Umbilical cord (tissue), 1 donor: ENCODE measurements at regions not wholly inside any gene's neighbourhood (a gene's known extent, or its start where the extent isn't known, plus 50 kb on each side); places are given as distances from the start of the nearest gene placed in this dataset.
"Not testable (repeated sequence)": the region's sequence is repeated elsewhere in the genome, so short reads cannot be mapped to it uniquely, and the experiment has no call there.

Source experiments
- DNase-seq: peaks from one replicate; pipeline ENCODE4 v3.0.0-alpha.2; 2015; ENCODE audit warnings: low spot score

DNA sequence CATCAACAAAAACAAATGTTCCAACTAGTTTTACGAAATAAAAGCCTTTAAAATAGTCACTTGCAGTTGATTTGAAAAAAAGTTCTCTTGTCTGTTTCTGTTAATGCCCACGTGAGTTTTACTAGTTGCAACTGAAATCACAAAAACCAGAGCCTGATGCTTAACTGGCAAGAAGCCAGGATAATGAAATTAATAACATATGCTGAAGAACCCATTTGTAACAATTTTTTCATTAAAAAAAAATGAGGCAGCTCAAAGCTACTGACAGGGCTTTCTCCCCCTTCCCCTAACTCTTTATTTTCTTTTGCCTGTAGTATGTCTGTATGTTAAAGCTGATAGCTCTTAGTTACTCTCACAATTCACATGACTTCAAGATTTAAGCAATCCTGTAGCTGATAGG is 132.7 kb upstream of the EYA4 start:
- DNase-seq, result peak; percentile 4

DNA sequence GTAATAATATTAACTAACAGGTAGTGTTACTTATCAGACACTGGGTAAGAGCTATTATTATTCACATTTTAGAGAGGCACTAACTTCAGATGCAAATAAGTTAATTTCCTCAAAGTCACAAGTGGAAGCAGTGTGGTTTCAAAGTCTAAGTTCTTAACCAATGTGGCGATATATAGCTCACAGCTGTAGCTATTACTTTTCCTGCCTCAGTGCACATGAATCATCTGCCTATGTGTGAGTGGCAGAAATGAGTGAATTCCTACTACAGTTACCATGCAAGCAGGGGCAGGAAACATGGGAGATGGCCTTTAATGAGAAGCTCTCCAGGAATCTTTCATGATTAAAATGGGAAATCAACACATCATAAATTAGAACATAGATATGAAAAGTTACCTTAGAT is 126.2 kb upstream of the EYA4 start:
- DNase-seq, result no peak

DNA sequence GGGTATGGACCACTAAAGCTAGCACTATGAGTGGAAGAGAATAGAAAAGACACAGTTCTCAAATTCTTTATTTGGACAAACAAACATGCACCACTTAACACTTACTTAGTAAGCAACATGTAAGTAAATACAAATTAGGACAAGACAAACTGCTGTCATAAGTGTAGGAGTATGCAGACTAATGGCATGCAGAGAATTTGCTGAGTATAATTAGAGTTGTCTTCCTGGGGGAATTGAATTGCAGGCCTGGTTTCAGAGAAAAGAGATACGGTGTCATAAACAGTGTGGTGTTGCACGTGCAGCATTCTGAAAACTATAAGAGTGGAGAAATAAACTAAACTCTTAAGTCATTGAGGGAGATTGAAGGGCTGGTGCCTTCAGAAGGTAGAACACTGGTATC is 125.2 kb upstream of the EYA4 start:
- DNase-seq, result no peak

DNA sequence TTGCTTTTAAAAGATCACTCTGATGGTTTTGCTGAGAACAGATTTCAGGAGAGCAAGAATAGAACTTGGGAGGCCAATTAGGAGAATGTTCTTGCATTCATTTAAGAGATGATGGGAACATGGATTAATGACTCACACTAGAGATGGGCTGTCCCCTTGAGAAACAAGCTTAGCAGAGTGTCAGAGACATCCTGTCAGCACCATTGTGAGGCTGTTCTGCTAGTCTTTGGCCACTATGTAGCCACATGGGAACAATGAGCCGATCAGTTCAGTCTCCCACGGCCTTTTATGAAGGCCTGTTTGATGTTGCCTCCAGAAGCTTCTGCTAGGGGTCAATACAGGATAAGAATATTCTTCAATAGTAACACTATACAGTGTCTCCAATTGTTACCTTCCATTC is 113.0 kb upstream of the EYA4 start:
- no peak for DNase-seq

DNA sequence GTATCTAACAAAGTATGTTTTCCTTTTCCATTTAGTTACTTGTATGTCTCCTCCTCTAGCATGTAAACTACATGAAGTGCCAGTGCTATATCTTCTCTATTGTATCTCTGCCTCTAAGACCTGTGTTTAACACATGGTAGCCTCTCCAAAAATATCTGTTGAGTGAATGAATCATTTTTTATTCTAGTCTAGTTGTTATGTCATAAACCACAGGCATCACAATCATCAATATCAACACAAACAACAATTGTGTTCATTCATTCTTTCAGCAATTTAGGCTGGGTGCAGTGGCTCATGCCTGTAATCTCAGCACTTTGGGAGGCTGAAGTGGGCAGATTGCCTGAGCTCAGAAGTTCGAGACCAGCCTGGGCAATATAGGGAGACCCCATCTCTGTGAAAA is 111.6 kb upstream of the EYA4 start:
- no peak for DNase-seq

DNA sequence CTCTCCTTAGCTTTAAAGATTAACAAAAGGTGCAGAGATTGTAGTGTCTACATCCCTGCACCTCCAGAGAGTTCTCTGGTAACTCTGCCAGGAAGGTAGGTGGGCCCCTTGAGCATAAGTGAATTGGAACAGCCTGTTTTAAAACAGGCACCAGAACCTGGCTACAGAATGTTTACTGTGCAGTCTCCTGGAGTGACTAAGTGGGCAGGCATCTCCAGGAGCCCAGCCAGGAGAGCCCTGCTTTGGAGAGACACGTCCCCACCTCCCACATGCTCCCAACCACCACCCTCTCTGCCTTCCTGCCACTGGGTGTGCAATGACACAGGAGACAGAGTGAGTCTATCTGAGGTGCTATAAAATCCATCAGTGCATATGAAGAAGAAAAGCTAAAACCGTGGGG is 110.3 kb upstream of the EYA4 start:
- no peak for DNase-seq

DNA sequence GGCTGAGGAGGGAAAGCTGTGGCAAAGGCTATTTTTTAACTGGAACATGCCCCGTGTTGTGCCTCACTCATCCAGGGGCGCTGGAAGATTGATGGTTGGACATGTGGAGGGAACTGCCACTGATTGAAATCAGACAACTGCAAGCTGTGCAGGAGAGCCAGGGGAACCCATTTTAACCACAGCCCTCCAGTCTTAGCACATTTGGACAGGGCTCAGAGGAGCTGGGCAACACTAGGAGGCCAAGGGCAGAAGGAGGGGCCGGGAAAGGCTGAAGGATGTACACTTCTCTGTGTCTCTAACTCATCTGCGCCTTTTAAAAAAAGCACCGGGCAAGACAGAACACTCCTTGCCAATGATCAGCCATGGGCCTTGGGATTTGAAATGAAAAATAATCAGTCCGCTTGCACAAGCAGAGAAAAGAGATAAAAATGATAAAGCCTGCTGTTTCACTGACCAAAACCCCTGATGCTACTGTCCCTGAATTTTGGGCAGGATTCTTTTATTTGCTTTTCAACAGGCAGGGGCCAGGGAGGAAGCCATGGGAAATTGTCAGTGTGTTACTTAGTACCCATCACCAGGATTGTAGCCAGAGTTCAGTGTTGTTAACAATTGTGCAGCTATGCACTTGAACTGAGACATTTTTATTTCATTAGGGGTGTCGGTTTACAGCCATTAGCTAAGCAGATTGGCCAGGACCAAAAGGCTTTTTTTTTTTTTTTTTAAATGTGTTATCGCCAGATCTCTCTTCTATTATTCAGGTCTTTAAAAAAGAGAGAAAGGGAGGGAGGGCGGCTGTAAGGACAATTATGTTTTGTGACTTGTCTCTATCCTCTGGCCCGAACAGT is 109.3 kb upstream of the EYA4 start:
- DNase-seq, result peak; percentile 13

DNA sequence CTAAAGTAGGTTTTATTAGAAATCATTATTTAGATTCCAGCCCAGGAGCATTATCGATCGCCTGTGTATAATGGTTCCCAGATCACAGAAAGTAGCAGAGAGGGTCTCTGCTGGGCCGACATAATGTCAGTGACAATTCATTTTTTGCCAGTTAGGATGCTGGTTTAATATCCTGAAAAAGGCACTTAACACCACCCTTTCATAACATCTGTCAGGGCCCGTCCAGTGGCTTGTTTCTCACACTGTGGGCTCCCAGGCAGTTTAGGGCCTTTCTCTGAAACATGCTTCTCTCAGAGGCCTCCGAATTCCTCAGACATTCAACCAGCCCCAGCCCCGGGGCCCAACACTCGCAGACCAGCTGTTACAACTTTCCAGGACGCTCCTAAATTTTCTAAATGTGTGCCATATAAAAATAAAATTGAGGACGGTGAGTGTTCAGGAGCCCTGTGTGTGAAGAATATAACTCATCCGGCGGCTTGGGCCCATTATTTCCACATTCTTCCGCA is 108.6 kb upstream of the EYA4 start:
- DNase-seq, result no peak

DNA sequence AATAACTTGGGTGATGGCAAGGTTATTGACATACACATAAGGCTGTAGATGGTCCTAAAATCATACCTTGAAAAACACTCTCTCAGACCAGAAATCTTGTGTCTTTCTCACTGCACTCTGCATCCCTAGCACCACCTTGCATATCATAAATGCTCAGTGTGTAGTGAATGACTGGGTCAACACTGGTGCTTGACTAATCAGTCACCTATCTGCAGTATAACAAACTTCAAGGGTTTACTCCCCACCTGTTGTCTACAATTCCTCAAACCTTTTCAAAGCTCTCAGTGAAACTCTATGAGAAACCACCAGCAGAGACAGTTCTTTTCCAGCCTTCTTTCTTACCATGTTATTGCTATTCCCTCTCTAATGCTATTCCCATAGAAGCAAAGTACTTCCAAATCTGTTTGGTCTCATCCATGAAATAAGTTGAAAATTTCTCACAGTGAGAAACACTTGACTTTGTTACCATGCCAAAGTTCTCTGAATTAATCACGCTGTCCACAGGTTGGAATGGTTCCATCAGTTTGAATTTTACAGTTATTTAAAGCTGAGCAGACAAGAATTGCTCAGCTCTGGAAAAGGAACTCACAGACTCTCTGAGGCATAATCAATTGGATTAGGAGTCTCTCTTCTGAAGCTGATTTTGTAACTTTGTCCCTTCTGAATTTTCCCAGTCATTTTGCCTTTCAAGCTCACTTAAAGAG is 104.8 kb upstream of the EYA4 start:
- no peak for DNase-seq

DNA sequence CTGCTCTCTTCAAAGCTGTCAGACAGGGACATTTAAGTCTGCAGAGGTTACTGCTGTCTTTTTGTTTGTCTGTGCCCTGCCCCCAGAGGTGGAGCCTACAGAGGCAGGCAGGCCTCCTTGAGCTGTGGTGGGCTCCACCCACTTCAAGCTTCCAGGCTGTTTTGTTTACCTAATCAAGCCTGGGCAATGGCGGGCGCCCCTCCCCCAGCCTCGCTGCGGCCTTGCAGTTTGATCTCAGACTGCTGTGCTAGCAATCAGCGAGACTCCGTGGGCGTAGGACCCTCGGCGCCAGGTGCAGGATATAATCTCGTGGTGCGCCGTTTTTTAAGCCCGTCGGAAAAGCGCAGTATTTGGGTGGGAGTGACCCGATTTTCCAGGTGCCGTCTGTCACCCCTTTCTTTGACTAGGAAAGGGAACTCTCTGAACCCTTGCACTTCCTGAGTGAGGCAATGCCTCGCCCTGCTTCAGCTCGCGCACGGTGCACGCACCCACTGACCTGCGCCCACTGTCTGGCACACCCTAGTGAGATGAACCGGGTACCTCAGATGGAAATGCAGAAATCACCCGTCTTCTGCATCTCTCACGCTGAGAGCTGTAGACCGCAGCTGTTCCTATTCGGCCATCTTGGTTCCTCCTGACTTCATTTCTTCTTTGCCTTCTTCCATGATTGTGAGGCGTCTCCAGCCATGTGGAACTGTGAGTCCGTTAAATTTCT is 93.5 kb upstream of the EYA4 start:
- DNase-seq, result not testable (repeated sequence)

DNA sequence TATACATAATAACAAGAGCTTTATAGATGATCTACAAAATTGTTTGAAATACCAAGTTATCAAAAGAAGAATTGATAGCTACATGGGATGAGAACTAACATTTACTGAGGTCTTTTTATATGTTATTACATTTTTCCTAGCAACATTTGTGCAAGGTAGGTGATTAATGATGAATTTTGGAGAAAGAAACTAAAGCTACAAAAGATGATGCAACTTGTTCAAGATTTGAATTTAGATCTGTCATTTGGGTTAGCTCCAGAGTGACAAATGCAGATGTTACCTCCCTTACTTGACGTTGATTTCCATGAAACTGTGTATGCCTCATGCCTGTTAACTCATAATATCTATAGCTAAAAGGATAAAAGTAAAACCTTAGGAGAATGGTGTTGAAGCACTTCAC is 84.5 kb upstream of the EYA4 start:
- no peak for DNase-seq

DNA sequence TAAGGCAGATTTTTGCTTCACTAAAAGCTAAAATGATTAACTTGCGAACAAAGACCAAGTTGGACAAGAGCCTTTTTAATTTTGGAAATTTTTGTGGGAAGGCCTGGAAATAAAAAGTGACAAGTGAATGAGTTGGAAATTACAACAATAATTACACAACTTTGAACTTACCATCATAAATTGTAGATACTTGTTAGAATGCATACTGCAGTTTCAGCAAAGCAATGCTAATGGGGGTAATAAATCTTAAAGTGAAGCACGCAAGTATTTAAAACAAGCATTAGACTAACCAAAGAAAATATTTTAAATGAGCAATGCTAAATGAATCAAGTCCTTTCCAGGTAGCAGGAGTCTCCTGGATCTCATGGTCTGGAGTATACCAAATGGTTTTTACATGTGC is 83.2 kb upstream of the EYA4 start:
- DNase-seq, result peak; percentile 8

DNA sequence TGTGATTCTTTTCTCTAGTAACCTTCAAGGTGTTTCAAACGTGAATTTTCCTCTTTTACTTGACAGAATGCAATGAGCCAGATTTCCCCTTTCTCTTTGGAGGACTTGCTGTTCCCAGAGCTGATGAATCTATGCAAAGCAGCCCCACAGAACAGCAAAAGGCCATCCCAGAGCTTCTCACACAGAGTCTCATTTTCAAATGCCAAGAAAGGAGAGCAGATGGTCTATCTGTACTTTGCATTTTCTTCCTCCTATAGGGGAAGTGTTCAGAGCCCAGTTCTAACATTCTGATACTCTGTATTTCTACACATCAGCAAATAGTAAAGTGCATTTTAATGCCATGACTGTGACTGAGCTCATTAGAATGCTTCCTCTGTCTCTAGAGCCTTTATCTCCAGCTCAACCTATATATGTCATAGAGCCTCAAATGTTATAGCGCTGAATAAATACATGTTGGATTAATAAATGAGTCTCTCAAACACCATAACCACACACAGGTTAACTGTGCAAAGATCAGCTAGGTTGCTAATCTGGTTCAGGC is 81.8 kb upstream of the EYA4 start:
- peak; percentile 22 for DNase-seq

DNA sequence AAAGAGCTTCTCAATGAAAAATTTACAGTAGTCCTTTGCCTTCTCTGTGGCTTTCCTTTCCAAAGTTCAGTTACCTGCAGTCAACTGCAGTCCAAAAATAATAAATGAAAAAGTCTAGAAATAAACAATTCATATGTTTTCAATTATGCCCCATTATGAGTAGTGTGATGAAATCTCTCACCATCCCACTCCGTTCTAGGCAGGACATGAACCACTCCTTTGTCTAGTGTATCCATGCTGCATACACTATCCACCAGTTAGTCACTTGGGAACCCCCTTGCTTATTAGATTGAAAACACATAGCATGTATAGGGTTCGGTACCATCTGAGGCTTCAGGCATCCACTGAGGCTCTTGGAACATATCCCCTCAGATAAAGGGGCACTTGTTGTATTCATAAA is 80.6 kb upstream of the EYA4 start:
- no peak for DNase-seq

DNA sequence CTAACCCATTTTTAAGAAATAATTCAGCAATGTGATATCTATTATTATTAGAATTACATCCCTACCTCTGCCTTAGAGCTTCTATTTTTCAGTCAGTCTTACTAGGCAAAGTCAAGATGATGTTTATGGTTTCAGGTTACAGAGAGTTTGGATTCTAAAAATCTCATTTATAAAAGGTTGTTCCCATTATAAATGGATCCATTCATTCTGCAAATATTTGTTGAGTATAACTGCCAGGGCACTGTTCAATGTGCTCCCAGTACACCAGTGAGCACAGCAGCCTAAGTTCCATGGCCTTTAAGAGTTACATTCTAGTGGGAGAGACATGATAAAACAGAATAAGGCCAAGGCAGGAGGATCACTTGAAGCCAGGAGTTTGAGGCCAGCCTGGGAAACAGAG is 75.9 kb upstream of the EYA4 start:
- no peak for DNase-seq

DNA sequence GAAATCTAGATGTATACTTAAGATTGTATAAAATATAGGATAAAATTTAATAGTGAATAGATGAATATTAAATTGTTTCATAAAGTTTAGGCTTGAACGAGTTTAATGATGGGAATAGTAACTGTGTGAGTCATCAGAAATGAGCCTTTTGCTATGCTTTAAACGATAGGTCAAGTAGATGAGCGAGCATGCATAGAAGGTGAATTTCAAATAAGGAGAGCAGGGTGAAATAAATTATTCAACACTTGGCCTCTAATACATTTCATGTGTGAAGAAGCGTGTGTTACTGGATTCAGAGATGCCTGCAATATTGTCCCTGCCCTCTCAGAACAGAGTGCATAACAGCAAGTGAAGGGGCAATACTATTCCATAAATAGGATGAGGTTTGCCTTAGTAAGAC is 74.4 kb upstream of the EYA4 start:
- no peak for DNase-seq

DNA sequence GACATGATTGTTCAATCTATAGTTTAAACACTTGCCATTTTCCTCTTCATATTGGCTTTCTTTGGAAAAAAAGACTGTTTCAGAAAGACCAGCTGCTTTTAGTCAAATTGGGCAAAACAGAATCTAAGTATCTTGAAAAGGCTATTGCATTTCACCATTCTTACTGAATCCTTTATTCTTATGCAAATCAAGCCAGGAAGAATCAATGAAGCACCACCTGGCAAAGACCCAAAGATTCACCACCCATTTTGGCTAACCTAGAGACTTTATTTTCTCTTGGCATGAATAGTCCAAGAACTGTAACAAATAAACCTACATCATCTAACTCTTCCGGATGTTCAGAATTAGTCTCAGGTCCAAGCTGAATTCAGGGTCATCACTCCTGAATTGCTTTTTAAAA is 71.3 kb upstream of the EYA4 start:
- DNase-seq, result no peak

DNA sequence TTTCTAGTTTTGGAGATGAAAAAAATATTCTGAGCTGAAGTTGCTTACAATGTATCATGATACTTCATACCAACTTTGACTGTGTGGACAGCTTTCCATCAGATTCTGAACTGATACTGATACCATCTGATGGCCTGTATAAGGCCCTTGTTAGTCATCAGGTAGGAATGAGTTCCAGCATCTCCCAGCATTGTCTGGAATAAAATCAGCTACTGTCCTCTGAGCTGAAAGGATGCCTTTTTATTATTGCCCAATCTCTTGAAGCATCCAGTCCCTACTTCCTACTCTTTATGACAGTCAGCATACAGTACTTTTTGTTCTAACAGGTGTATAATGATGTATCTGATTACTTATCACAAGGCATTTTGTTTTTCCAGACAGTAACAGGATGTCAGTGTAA is 70.6 kb upstream of the EYA4 start:
- no peak for DNase-seq

DNA sequence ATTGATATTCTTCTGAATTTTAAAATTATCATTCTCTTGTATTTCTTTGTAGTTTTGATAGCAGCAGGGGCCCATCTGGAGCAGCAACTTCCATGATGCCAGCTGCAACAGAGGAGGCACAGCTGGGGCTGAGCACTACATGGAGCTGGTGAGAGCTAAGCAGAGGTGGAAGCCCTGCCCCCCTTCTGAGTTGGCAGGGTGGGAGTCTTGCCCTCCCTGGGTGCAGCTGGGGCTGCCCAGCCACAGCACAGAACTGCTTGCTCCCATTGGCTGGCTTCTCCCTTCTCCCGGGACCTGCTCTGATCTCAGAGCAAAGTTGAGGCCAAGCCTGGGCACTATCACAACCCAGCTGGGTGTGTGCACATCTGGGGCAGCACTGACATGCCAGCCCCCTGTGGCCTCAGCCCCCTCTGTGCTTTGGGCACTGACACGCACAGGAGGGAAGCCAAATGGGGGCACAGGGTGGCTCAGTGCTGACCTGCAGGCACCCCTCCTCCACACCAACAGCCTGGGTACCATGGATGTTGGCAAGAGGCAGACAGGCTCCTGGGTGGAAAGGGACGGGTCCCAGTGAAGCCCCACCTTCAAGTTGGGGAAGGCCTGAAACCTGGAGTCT is 69.1 kb upstream of the EYA4 start:
- no peak for DNase-seq

DNA sequence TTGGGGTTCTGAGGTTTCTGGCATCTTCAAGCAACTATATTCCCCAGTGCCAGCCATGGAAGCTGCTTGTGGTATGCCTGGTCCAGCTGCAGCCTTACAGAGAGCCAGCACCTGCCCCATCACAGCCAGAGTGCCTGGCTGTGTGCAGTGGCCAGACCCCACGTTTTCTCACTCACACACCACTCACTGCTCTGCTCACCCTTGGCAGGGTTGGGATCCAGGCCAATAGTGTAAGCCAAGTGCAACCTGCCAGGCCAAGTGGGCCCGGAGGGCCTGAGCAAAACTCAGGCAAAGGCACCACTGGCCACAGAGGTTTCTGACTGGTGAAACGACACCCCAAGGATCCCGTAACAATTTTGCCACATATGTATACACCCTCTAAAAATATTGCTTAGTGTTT is 67.9 kb upstream of the EYA4 start:
- no peak for DNase-seq

DNA sequence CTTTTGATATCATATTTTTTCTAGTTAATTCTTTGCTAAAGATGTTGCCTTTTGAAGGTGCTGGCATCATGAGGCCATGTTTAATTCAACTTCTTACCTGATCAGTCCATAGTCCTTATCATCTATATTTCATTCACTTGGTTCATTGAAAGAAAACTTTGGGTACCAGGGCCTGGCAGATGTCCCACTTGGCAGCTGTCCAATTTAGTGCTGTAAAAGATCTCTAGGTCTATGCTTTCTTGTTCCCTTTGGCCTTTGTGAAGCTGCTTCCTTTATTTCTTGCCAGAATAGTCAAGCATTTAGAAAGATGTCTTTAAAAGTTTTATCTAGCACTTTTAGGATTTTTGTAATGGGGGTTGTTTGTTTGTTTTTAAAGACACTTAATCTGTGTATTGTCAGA is 61.7 kb upstream of the EYA4 start:
- DNase-seq, result no peak

DNA sequence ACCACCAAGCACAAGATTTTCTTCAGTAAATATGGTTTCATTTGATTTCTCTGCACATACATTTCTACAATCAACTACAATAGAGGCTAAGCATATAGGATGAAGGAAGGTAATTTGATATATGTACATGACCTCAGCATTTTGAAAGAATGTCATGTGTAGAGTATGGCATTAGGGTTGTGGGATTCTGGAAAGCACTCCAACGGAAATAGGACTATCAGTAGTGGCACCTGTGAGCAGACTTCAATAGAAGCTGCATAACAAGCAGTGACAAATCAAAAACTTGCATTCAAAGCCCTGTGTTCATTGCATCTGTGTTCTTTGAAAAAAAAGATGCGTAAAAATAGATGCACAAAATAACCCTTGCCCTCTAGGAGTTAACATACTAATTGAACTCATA is 57.5 kb upstream of the EYA4 start:
- no peak for DNase-seq
